Right ventricle myocardium inferior (tissue), 1 donor: ENCODE measurements at regions not wholly inside any gene's neighbourhood (a gene's known extent, or its start where the extent isn't known, plus 50 kb on each side); places are given as distances from the start of the nearest gene placed in this dataset.
A peak's percentile ranks its signal among the peaks of the same experiment; 100 is the strongest.

Experiments
- ATAC-seq: fragments of 200-7000 bp; cut with Tn5 transposase; one replicate; pipeline ENCODE4 v1.9.1; 2020; ENCODE audit warnings: mild to moderate bottlenecking, moderate library complexity
- DNase-seq: peaks from one replicate; pipeline ENCODE4 v3.0.0; 2021; ENCODE audit errors: missing footprints
- intact Hi-C: fragments of 100-400 bp; cut with DNase I; formaldehyde crosslinking; loops from one replicate; pipeline ENCODE4 v1.11.0; 2022
- donor health status: DM: no; HTN: yes; CAD: no; lungs with severe emphysema.

GRCh38 chr15:93985176-93985575, 246.2 kb upstream of the MCTP2 start:
- intact Hi-C loops: loop anchor here (10.0 kb wide), 1 partner anchor 500 kb away; no protein-coding TSS in a partner anchor
- DNase-seq: no peak
- no peak for ATAC-seq

- intact Hi-C loops: loop anchor here (10.0 kb wide), 1 partner anchor 499 kb away; no protein-coding TSS in a partner anchor
- no peak for ATAC-seq
- no peak for DNase-seq
These were observed 247.8 kb upstream of the MCTP2 start for GRCh38 chr15:93983526-93983925.

GRCh38 chr15:93982226-93982727, 249.1 kb upstream of the MCTP2 start:
- intact Hi-C loops: loop anchor here (10.0 kb wide), 1 partner anchor 497 kb away; no protein-coding TSS in a partner anchor
- ATAC-seq (peak; percentile 76), DNase-seq (peak; percentile 72)

- DNase-seq (no peak), ATAC-seq (no peak)
- intact Hi-C loops: loop anchor here (10.0 kb wide), 1 partner anchor 497 kb away; no protein-coding TSS in a partner anchor
These were observed 249.7 kb upstream of the MCTP2 start for GRCh38 chr15:93981706-93982105.

GRCh38 chr15:93980261-93980911, 251.0 kb upstream of the MCTP2 start:
- intact Hi-C loops: loop anchor here (10.0 kb wide), 1 partner anchor 496 kb away; no protein-coding TSS in a partner anchor
- DNase-seq (no peak), ATAC-seq (peak; percentile 82)

- DNase-seq (no peak), ATAC-seq (peak; percentile 62)
- intact Hi-C loops: loop anchor here (5.0 kb wide), 1 partner anchor 943 kb away; no protein-coding TSS in a partner anchor
These were observed 256.4 kb upstream of the MCTP2 start for GRCh38 chr15:93974804-93975481.

- DNase-seq (no peak), ATAC-seq (peak; percentile 64)
- intact Hi-C loops: no loop called here
These were observed 258.1 kb upstream of the MCTP2 start for GRCh38 chr15:93973287-93973686.

GRCh38 chr15:93968773-93969172, 262.6 kb upstream of the MCTP2 start:
- no peak for ATAC-seq

GRCh38 chr15:93965304-93965908, 266.0 kb upstream of the MCTP2 start:
- ATAC-seq (no peak), DNase-seq (no peak)
- intact Hi-C loops: no loop called here

More at GRCh38 chr15:93968773-93969172, 262.6 kb upstream of the MCTP2 start:
- intact Hi-C loops: no loop called here
- DNase-seq: no peak

GRCh38 chr15:93954985-93955571, 276.3 kb upstream of the MCTP2 start:
- intact Hi-C loops: no loop called here
- ATAC-seq: peak; percentile 28
- no peak for DNase-seq

- DNase-seq (peak; percentile 17), ATAC-seq (no peak)
- intact Hi-C loops: loop anchor here (10.0 kb wide), 1 partner anchor 124 kb away; no protein-coding TSS in a partner anchor
These were observed 282.6 kb upstream of the MCTP2 start for GRCh38 chr15:93948726-93949125.

- no peak for ATAC-seq
- peak; percentile 28 for DNase-seq
- intact Hi-C loops: loop anchor here (10.0 kb wide), 1 partner anchor 119 kb away; no protein-coding TSS in a partner anchor
These were observed 287.8 kb upstream of the MCTP2 start for GRCh38 chr15:93943586-93943985.

- ATAC-seq: peak; percentile 12
- no peak for DNase-seq
- intact Hi-C loops: loop anchor here (10.0 kb wide), 1 partner anchor 117 kb away; no protein-coding TSS in a partner anchor
These were observed 289.1 kb upstream of the MCTP2 start for GRCh38 chr15:93942269-93942694.

GRCh38 chr15:93941697-93942096, 289.7 kb upstream of the MCTP2 start:
- DNase-seq (no peak), ATAC-seq (peak; percentile 96)
- intact Hi-C loops: loop anchor here (10.0 kb wide), 1 partner anchor 117 kb away; no protein-coding TSS in a partner anchor

- DNase-seq: no peak
- intact Hi-C loops: loop anchor here (10.0 kb wide), 1 partner anchor 115 kb away; no protein-coding TSS in a partner anchor
- ATAC-seq: no peak
These were observed 291.1 kb upstream of the MCTP2 start for GRCh38 chr15:93940226-93940625.

GRCh38 chr15:93932164-93932776, 299.1 kb upstream of the MCTP2 start:
- ATAC-seq (no peak), DNase-seq (no peak)
- intact Hi-C loops: no loop called here

GRCh38 chr15:93929375-93930094, 301.8 kb upstream of the MCTP2 start:
- DNase-seq (no peak), ATAC-seq (peak; percentile 99)
- intact Hi-C loops: no loop called here

GRCh38 chr15:93920204-93920603, 311.2 kb upstream of the MCTP2 start:
- no peak for DNase-seq
- intact Hi-C loops: no loop called here
- ATAC-seq: no peak
